Psoas muscle (tissue), 7 donors: ENCODE measurements at regions not wholly inside any gene's neighbourhood (a gene's known extent, or its start where the extent isn't known, plus 50 kb on each side); places are given as distances from the start of the nearest gene placed in this dataset.

Experiments used
- ATAC-seq, 4 donors: fragments of 200-7000 bp; cut with Tn5 transposase; one replicate each; pipeline ENCODE4 v1.9.1; 2020; ENCODE audit warnings: moderate library complexity in 3 of 4, mild to moderate bottlenecking in 2 of 4
- DNase-seq, 2 donors: peaks; one replicate each; pipeline ENCODE4 v3.0.0-alpha.2; 2020
- H3K27ac ChIP-seq: fragments of 200-600 bp; one replicate; pipeline ENCODE4 v1.8.0; 2022
- H3K27me3 ChIP-seq, 3 donors: fragments of 200-600 bp in 1 of 3; one replicate each; pipeline versions ENCODE4 v1.6.1 to v1.8.0; 2013 to 2022; ENCODE audit warnings: low read length in 2 of 3, mild to moderate bottlenecking in 2 of 3, moderate library complexity in 1 of 3; ENCODE audit not compliant: insufficient read depth in 3 of 3
- H3K36me3 ChIP-seq, 2 donors: fragments of 200-600 bp in 1 of 2; one replicate each; pipeline versions ENCODE4 v1.6.1 to v1.8.0; 2013 to 2022; ENCODE audit warnings: low read depth in 1 of 2, mild to moderate bottlenecking in 1 of 2, moderate library complexity in 1 of 2; ENCODE audit not compliant: insufficient read depth in 1 of 2
- H3K4me1 ChIP-seq: fragments of 200-600 bp; one replicate; pipeline ENCODE4 v1.8.0; 2022
- H3K4me3 ChIP-seq: fragments of 200-600 bp; one replicate; pipeline ENCODE4 v1.8.0; 2022; ENCODE audit warnings: mild to moderate bottlenecking
- H3K9me3 ChIP-seq: fragments of 200-600 bp; one replicate; pipeline ENCODE4 v1.8.0; 2022
- WGBS, 3 donors: extraction: QIAGEN DNeasy Blood & Tissue Kit; methylation state at CpG; one replicate each; pipeline versions ENCODE4 v1.1.6 to v1.1.7; 2013; 5-methylcytosine and 5-hydroxymethylcytosine counted together
- intact Hi-C, 2 donors: fragments of 100-400 bp; cut with DNase I; formaldehyde crosslinking; loops; one replicate each; pipeline versions ENCODE4 v1.11.0 to v1.14.2; 2022
- TF ChIP-seq, protein P1 (sequence below): fragments of 200-600 bp; IDR thresholded peaks from one replicate; pipeline ENCODE4 v1.8.0; 2022; ENCODE audit warnings: antibody characterized with exemption
- donor health status: healthy with polysubstance abuse.
- donor health status: DM: no; HTN: no; CAD: no; lungs with moderate emphysema.
- donor health status: Bipolar disorder and iron deficiency.
- donor health status: healthy.
- donor health status: DM: yes; HTN: yes; CAD: no.
- donor health status: DM: no; HTN: no; CAD: no.
- donor health status: DM: yes; HTN: yes; CAD: no.

DNA sequence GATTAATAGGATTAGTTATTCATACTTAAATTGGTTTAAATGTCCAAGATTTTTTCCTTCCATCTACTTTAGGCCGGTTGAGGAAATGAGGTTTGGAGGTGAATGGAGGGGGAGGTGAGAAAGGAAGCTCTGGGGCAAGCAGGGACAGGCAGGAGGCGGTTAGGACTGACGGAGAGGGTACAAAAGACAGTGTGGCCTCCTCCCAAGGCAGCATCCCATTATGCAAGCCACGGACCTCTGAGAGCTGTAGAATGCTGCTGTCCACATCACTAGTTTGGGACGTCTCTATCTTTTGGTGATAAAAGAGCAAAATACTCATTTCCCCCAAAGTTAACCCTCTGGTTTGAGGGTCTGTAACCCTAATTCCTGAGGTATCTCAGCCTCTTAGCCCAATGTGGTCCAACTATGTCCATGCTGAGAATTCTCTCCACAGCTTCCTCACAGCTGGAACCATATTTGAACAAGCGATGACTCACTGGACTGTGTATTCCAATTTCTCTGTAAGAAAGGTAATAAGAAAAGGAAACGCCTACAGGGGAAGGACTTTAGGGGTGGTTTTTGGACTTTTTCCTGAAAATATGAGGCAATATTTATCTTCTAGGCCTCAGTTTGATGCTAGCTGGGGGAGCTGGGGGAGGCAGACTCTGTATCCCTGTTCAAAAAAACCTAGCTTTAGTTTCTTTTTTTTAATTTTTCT, 172.2 kb downstream of the TFAP2B start:
- ATAC-seq (no peak), DNase-seq (no peak)
- intact Hi-C loops = no loop called here
- TF ChIP-seq, protein P1, sequence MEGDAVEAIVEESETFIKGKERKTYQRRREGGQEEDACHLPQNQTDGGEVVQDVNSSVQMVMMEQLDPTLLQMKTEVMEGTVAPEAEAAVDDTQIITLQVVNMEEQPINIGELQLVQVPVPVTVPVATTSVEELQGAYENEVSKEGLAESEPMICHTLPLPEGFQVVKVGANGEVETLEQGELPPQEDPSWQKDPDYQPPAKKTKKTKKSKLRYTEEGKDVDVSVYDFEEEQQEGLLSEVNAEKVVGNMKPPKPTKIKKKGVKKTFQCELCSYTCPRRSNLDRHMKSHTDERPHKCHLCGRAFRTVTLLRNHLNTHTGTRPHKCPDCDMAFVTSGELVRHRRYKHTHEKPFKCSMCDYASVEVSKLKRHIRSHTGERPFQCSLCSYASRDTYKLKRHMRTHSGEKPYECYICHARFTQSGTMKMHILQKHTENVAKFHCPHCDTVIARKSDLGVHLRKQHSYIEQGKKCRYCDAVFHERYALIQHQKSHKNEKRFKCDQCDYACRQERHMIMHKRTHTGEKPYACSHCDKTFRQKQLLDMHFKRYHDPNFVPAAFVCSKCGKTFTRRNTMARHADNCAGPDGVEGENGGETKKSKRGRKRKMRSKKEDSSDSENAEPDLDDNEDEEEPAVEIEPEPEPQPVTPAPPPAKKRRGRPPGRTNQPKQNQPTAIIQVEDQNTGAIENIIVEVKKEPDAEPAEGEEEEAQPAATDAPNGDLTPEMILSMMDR = no peak
- Histone ChIP-seq H3K27me3 (no peaks in the 10 kb centered on the region), H3K27ac (no peak overlapping the region), H3K9me3 (no peaks in the 10 kb centered on the region), H3K4me1 (no peaks in the 10 kb centered on the region), H3K4me3 (no peak overlapping the region), H3K36me3 (no peaks in the 10 kb centered on the region)
- WGBS, 3 donors = 80 to 85% (median 83%) methylated on average over 7 of the region's 7 CpGs

DNA sequence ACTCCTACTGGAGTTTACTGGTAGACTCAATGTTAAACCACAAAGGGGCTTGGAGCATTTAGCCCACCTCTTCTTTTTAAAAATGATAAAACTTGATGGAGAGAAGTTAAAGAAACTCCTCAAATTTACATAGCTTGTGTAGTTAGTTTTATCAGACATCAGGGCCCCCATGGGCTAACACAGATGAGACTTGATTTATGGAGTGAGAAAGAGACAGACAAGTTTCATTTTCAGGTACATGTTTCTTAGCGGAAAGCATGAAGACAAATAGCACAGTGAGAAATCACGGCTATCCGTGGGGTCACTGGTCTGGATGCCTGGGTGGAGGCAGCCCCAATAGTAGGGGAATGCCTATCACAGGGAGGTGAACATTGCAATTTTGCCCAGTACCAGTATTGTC, 173.6 kb downstream of the TFAP2B start:
- H3K9me3 ChIP-seq = no peaks in the 10 kb centered on the region
- no peaks in the 10 kb centered on the region for H3K27me3 ChIP-seq
- H3K36me3 ChIP-seq = no peaks in the 10 kb centered on the region
- no peak for DNase-seq
- H3K4me1 ChIP-seq = no peaks in the 10 kb centered on the region
- WGBS, 3 donors = 83 to 91% (median 91%) methylated on average over 3 of the region's 3 CpGs
- intact Hi-C loops = no loop called here
- TF ChIP-seq, protein P1 = no peak
- no peak overlapping the region for H3K4me3 ChIP-seq
- H3K27ac ChIP-seq = no peak overlapping the region
- no peak for ATAC-seq

DNA sequence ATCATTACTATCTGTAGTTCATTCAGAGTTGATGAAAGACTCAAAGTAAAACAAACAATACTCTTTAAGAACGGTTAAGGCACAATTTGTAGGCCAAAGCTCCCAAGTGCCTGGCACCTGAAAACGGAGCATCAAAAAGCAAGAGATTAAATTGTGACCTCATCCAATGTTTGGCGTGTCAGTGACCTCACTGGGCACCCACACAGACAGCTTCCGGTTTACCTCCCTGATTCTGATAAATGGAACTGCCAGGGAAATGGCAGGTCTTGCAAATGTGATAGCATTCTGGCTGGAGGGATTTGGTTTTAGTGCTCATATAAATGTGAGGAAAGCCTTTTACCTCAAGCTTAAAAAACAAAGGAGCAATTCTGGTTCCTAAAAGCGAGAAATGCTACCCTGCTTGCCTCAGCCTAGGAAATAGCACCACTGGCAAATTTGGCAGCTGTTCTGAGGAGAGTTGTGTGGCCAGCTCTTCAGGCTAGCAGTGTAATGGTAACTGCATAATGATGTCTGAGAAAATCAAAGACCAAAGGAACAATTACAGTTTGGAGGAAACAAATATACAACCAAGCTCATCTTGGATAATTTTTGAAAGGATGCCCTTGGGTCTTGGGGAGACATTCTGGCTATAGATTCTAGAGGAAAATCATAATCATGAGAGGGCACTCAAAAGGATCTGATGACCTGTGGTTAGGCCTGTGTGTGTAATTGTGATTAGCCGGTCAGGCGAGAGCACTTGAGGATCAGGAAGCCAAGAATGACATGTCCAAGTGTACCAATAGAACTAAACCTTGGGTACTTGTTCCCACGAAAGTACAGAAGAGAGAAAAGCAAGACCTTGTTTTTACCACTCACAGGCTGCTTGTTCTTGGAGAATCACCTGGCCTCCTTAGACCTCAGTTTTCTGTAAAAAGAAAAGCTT, 174.3 kb downstream of the TFAP2B start:
- no peak for DNase-seq
- 51 to 65% (median 56%) methylated on average over 8 of the region's 8 CpGs for WGBS, 3 donors
- Histone ChIP-seq H3K36me3 (no peaks in the 10 kb centered on the region), H3K27ac (no peak overlapping the region), H3K4me3 (no peak overlapping the region), H3K9me3 (no peaks in the 10 kb centered on the region), H3K4me1 (no peaks in the 10 kb centered on the region), H3K27me3 (no peaks in the 10 kb centered on the region)
- intact Hi-C loops = no loop called here
- TF ChIP-seq, protein P1 = no peak
- ATAC-seq = no peak

DNA sequence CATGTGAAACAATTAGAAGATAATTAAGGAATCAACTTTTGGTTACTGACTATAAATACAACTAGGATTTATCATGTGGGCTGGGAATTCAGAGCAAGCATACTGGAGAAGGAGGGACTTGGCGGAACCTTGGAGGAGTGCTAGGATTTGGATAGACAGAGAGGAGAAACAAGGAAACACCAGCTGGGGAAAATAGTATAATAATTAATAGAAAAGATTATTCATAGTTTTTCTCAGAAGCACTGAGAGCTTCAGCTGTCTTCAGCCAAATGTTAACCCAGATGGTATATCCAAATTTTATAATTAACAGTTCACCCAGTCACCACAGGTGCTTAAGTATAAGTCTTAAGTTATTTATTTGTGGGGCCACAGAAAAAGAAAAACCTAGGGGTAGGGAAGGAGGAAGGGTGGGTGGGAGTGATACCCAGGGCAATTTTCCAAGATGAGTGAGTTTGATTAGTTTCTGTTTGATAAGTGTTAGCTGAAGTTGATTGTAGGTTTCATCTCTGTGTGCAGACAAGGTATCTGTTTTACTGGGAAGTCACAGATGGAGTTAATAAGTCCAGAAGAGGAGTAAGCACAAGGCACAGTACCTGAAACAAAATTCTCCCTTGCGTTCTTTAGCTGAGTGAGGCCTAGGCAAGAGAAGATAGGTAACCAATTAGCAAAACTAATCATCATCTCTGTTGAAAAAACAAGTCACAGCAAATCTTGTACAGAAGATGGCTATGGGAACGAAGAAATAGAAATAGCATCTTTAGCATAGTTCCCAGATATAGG, 175.5 kb downstream of the TFAP2B start:
- ATAC-seq (no peak), DNase-seq (no peak)
- no peaks in the 10 kb centered on the region for H3K27me3 ChIP-seq
- intact Hi-C loops = no loop called here
- TF ChIP-seq, protein P1 = no peak
- 88 to 93% (median 92%) methylated on average over 3 of the region's 3 CpGs for WGBS, 3 donors
- H3K4me1 ChIP-seq = no peaks in the 10 kb centered on the region
- H3K4me3 ChIP-seq = no peak overlapping the region
- no peaks in the 10 kb centered on the region for H3K9me3 ChIP-seq
- no peak overlapping the region for H3K27ac ChIP-seq
- H3K36me3 ChIP-seq = no peaks in the 10 kb centered on the region
